ENCODE measurements at regions not wholly inside any gene's neighbourhood (a gene's known extent, or its start where the extent isn't known, plus 50 kb on each side); places are given as distances from the start of the nearest gene placed in this dataset.
"Not testable (repeated sequence)": the region's sequence is repeated elsewhere in the genome, so short reads cannot be mapped to it uniquely, and the experiment has no call there.

- intact Hi-C loops (cut with DNase I; ENCODE audit: low total_unique reads), result no loop called here
- H3K4me1 ChIP-seq, result no peaks in the 10 kb centered on the region
- H3K36me3 ChIP-seq, result no peaks in the 10 kb centered on the region
- WGBS, 2 donors (ENCODE audit: low coverage in 1 of 2), result 83 to 90% methylated on average over 2 to 3 of the region's 3 CpGs
- DNase-seq, result no peak
- H3K4me3 ChIP-seq, result no peak overlapping the region
- in situ Hi-C loops (cut with MboI; ENCODE audit: low pct_ligation_motif_present in 1 of 4, low pct_unique_long_range_greater_than_20kb in 1 of 4, low sequenced_read_pairs in 3 of 4), result no loop called here
- H3K27me3 ChIP-seq, result no peaks in the 10 kb centered on the region
- H3K27ac ChIP-seq, result no peak overlapping the region
- TF ChIP-seq POLR2AphosphoS5 (IDR thresholded peaks at IDR 0.05) (no peak), POLR2A (IDR thresholded peaks at IDR 0.05) (no peak), EP300 (IDR thresholded peaks at IDR 0.05; ENCODE audit: low read depth) (no peak)
- TF ChIP-seq, protein P1, sequence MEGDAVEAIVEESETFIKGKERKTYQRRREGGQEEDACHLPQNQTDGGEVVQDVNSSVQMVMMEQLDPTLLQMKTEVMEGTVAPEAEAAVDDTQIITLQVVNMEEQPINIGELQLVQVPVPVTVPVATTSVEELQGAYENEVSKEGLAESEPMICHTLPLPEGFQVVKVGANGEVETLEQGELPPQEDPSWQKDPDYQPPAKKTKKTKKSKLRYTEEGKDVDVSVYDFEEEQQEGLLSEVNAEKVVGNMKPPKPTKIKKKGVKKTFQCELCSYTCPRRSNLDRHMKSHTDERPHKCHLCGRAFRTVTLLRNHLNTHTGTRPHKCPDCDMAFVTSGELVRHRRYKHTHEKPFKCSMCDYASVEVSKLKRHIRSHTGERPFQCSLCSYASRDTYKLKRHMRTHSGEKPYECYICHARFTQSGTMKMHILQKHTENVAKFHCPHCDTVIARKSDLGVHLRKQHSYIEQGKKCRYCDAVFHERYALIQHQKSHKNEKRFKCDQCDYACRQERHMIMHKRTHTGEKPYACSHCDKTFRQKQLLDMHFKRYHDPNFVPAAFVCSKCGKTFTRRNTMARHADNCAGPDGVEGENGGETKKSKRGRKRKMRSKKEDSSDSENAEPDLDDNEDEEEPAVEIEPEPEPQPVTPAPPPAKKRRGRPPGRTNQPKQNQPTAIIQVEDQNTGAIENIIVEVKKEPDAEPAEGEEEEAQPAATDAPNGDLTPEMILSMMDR (IDR thresholded peaks at IDR 0.05), result no peak
- H3K9me3 ChIP-seq, result no peaks in the 10 kb centered on the region
Observed at GRCh38 chr1:221858818-221859611, 117.1 kb upstream of the DUSP10 start.

DNA sequence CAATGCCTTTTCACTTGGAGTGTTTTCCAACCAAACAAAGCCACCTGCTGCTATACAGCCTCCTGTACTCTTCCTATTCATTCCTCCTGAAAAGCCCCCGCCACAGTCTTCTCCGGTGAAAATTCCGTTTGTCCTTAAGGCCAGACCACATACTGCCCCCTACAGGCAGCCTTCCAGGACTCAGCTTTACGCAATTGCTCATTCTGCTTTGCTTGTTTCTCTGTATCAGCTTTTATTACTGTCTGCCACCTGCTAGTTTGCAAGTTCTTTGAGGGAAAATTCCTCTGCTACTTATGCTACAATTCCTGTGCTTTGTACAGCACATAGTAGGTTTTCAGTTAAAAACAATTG, 115.2 kb upstream of the DUSP10 start:
- in situ Hi-C loops (cut with MboI; ENCODE audit: low pct_ligation_motif_present in 1 of 4, low pct_unique_long_range_greater_than_20kb in 1 of 4, low sequenced_read_pairs in 3 of 4), result not testable (repeated sequence)

DNA sequence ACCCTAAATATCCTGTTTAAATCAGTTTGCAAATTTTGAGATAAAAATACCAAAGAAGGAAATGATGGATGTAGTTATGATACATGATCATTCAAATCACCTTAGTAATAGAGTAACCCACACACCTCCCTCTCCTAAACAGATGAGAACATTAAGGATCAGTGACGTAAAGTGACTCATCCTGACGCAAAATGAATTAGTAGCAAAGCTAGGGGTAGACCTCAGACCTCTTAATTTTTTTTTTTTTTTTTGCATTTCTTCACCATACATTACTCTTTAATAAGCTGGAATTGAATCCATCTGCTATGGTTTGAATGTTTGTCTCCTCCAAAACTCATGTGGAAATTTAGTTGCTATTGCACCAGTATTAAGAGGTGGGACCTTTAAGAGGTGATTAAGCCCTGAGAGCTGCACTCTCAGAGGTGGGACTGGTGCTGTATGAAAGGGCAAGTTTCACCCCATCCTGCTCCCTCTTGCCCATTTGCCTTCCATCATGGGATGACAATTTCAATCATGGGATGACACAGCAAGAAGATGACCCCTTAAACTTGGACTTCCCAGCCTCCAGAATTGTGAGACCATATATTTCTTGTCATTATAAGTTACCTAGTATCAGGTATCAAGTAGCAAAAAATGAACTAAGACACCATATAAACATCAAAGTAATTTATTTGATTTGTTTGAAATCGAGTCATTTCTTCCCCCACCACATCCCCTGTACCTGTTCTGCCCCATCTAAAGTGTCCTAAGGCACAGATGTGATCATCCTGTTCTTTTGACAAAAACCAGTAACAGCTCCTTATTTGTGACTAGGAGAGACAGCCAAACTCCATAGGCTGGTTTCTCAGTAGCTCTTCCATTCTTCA, 114.6 kb upstream of the DUSP10 start:
- Histone ChIP-seq H3K27ac (no peak overlapping the region), H3K4me1 (no peaks in the 10 kb centered on the region), H3K27me3 (no peaks in the 10 kb centered on the region), H3K9me3 (no peaks in the 10 kb centered on the region), H3K4me3 (no peak overlapping the region), H3K36me3 (no peaks in the 10 kb centered on the region)
- DNase-seq, result no peak
- in situ Hi-C loops (cut with MboI; ENCODE audit: low pct_ligation_motif_present in 1 of 4, low pct_unique_long_range_greater_than_20kb in 1 of 4, low sequenced_read_pairs in 3 of 4), result no loop called here
- TF ChIP-seq POLR2AphosphoS5 (IDR thresholded peaks at IDR 0.05) (no peak), POLR2A (IDR thresholded peaks at IDR 0.05) (no peak), EP300 (IDR thresholded peaks at IDR 0.05; ENCODE audit: low read depth) (no peak)
- TF ChIP-seq, protein P1 (IDR thresholded peaks at IDR 0.05), result no peak
- intact Hi-C loops (cut with DNase I; ENCODE audit: low total_unique reads), result no loop called here
- WGBS, 2 donors (ENCODE audit: low coverage in 1 of 2), result 73 to 80% methylated on average over 3 of the region's 3 CpGs

More for the DNA sequence above, 115.2 kb upstream of the DUSP10 start:
- H3K27me3 ChIP-seq; H3K27ac ChIP-seq; H3K9me3 ChIP-seq; H3K4me1 ChIP-seq; DNase-seq; H3K4me3 ChIP-seq; intact Hi-C loops (cut with DNase I; ENCODE audit: low total_unique reads); H3K36me3 ChIP-seq: not testable (repeated sequence)
- 25 to 62% methylated on average over 3 to 4 of the region's 4 CpGs for whole genome bisulfite sequencing, 2 donors (ENCODE audit: low coverage in 1 of 2)
- TF ChIP-seq, protein P1 (IDR thresholded peaks at IDR 0.05), result peak in 1 of 5 experiments; percentile 6

GRCh38 chr1:221855156-221855555, 113.3 kb upstream of the DUSP10 start:
- Histone ChIP-seq H3K27ac (no peak overlapping the region), H3K4me3 (no peak overlapping the region), H3K36me3 (no peaks in the 10 kb centered on the region), H3K4me1 (no peaks in the 10 kb centered on the region), H3K27me3 (no peaks in the 10 kb centered on the region), H3K9me3 (no peaks in the 10 kb centered on the region)
- in situ Hi-C loops (cut with MboI; ENCODE audit: low pct_ligation_motif_present in 1 of 4, low pct_unique_long_range_greater_than_20kb in 1 of 4, low sequenced_read_pairs in 3 of 4) (no loop called here), intact Hi-C loops (cut with DNase I; ENCODE audit: low total_unique reads) (no loop called here)
- 96 to 100% methylated on average over 2 of the region's 2 CpGs for WGBS, 2 donors (ENCODE audit: low coverage in 1 of 2)
- TF ChIP-seq POLR2A (IDR thresholded peaks at IDR 0.05) (no peak), EP300 (IDR thresholded peaks at IDR 0.05; ENCODE audit: low read depth) (no peak)
- TF ChIP-seq, protein P1 (IDR thresholded peaks at IDR 0.05), result no peak
- no peak for DNase-seq
